GM20000 (cell line): ENCODE measurements at regions not wholly inside any gene's neighbourhood (a gene's known extent, or its start where the extent isn't known, plus 50 kb on each side); places are given as distances from the start of the nearest gene placed in this dataset.
"Not testable (repeated sequence)": the region's sequence is repeated elsewhere in the genome, so short reads cannot be mapped to it uniquely, and the experiment has no call there.

ENCODE experiments used
- DNase-seq: peaks from one replicate; pipeline ENCODE4 v3.0.0; 2012; ENCODE audit warnings: low spot score
- TF ChIP-seq, protein P1 (sequence below): IDR thresholded peaks from 2 replicates; pipeline ENCODE4 v1.5.1; 2012; ENCODE audit warnings: mild to moderate bottlenecking, control low read depth; ENCODE audit errors: extremely low read depth, missing control alignments

DNA sequence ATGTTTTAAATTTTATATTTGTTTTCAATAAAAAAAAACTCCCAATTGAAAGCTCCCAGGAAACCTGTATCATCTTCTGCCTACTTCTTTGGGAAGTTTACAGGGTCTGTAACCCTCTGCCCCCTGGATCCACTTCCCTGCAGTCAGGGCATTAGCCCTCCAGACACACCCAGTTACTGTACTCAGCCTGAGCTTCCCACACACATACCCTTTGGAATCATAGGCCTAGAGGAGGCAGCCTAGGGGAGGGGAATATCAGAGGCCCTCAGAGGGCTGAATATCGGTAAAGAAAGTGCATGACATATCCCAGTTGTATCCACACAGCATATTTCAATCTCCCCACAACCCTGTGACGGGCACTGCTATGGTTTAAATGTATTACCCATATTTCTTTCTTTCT, 56.2 kb upstream of the TFPI start:
- not testable (repeated sequence) for DNase-seq

GRCh38 chr2:187612857-187613256, 58.6 kb upstream of the TFPI start:
- TF ChIP-seq, protein P1, sequence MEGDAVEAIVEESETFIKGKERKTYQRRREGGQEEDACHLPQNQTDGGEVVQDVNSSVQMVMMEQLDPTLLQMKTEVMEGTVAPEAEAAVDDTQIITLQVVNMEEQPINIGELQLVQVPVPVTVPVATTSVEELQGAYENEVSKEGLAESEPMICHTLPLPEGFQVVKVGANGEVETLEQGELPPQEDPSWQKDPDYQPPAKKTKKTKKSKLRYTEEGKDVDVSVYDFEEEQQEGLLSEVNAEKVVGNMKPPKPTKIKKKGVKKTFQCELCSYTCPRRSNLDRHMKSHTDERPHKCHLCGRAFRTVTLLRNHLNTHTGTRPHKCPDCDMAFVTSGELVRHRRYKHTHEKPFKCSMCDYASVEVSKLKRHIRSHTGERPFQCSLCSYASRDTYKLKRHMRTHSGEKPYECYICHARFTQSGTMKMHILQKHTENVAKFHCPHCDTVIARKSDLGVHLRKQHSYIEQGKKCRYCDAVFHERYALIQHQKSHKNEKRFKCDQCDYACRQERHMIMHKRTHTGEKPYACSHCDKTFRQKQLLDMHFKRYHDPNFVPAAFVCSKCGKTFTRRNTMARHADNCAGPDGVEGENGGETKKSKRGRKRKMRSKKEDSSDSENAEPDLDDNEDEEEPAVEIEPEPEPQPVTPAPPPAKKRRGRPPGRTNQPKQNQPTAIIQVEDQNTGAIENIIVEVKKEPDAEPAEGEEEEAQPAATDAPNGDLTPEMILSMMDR: no peak
- no peak for DNase-seq

GRCh38 chr2:187614756-187615155, 60.5 kb upstream of the TFPI start:
- TF ChIP-seq, protein P1: no peak

DNA sequence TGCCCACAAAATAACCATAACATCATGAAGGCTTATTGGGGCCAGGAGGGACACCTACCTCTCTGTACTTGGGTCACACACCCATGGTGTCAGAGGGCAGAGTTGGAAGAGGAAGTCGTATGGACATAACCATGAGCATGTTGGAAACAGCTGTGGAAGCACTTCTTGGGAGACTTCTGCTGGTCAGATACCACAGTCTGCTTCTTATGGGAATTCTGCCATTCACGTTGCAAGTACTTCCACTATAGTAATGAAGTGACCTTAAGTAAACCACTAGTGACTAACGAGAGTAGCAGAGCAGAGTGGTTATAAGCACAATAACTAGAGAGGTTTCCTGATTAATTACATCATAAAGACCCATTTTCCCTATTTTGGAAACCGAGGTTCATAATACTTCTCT, 61.1 kb upstream of the TFPI start:
- TF ChIP-seq, protein P1: no peak
- DNase-seq: no peak

More at GRCh38 chr2:187614756-187615155, 60.5 kb upstream of the TFPI start:
- no peak for DNase-seq

- TF ChIP-seq, protein P1: no peak
- DNase-seq: no peak
Observed at GRCh38 chr2:187615902-187616301, 61.7 kb upstream of the TFPI start.

DNA sequence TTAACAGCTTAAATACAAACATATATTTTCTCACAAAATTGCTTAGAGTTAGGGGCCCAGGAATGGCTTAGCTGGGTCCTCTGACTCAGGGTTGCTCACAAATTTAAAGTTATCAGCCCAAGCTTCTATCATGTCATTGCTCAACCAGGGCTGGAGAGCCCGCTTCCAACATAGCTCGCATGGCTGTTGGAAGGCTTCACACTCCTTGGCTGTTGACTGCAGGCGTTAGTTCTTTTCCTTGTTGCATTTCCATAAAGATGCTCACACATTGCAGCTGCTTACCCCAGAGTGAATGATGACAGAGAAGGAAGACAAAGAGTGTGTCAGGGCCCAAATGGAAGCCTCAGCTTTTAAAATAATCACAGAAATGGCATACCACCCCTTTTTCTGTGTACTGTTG, 62.9 kb upstream of the TFPI start:
- DNase-seq: no peak
- TF ChIP-seq, protein P1: no peak

- TF ChIP-seq, protein P1: no peak
- no peak for DNase-seq
Observed at GRCh38 chr2:187617905-187618304, 63.7 kb upstream of the TFPI start.

- DNase-seq: no peak
- TF ChIP-seq, protein P1: no peak
Observed at GRCh38 chr2:187618813-187619212, 64.6 kb upstream of the TFPI start.
